HUES6 (cell line): ENCODE measurements at regions not wholly inside any gene's neighbourhood (a gene's known extent, or its start where the extent isn't known, plus 50 kb on each side); places are given as distances from the start of the nearest gene placed in this dataset.

ENCODE experiments used
- H3K27ac ChIP-seq: 2 replicates; pipeline ENCODE4 v1.7.0; 2013; ENCODE audit warnings: low read depth, mild to moderate bottlenecking, low read length, inconsistent platforms
- H3K27me3 ChIP-seq: 2 replicates; pipeline ENCODE4 v1.6.1; 2013; ENCODE audit warnings: low read length; ENCODE audit not compliant: control insufficient read depth, insufficient read depth
- H3K36me3 ChIP-seq: 2 replicates; pipeline ENCODE4 v1.6.1; 2013; ENCODE audit warnings: low read length; ENCODE audit not compliant: control insufficient read depth, insufficient read depth
- H3K4me1 ChIP-seq: 2 replicates; pipeline ENCODE4 v1.6.1; 2013; ENCODE audit warnings: low read length; ENCODE audit not compliant: control insufficient read depth, insufficient read depth
- H3K4me3 ChIP-seq: 2 replicates; pipeline ENCODE4 v1.5.1; 2013; ENCODE audit warnings: low read depth, low read length
- H3K9ac ChIP-seq: one replicate; pipeline ENCODE4 v1.6.1; 2013; ENCODE audit warnings: mild to moderate bottlenecking, low read length
- H3K9me3 ChIP-seq: 2 replicates; pipeline ENCODE4 v1.6.1; 2013; ENCODE audit warnings: low read depth, low read length; ENCODE audit not compliant: control insufficient read depth, insufficient read depth

DNA sequence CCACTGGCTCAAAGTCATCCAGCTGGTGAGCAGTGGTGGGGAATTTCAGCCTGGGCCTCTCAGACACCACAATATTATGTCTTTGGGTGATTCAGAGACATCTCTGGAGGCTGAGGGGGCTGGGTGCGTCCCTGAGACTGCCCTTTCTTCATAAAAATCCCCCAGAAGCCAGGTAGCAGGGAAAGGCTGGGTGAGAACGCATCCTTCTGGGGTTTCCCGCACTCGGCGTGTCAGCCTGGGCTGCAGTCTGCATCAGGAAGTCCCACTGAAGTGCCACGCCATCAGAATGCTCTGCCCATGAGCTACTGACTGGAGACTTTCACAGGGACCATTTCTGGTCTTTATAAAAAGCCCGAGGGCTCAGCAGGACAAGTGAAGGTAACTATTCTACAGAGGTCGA lies 148.8 kb upstream of the SLC6A11 start:
- H3K9ac ChIP-seq, result no peak overlapping the region
- no peaks in the 10 kb centered on the region for H3K36me3 ChIP-seq
- no peak overlapping the region for H3K27ac ChIP-seq
- H3K9me3 ChIP-seq, result no peaks in the 10 kb centered on the region
- H3K27me3 ChIP-seq, result 0 out of 2 replicates have a peak, but pooled peaks cover 9% of the 10 kb centered on the region
- H3K4me1 ChIP-seq, result no peaks in the 10 kb centered on the region
- no peak overlapping the region for H3K4me3 ChIP-seq

DNA sequence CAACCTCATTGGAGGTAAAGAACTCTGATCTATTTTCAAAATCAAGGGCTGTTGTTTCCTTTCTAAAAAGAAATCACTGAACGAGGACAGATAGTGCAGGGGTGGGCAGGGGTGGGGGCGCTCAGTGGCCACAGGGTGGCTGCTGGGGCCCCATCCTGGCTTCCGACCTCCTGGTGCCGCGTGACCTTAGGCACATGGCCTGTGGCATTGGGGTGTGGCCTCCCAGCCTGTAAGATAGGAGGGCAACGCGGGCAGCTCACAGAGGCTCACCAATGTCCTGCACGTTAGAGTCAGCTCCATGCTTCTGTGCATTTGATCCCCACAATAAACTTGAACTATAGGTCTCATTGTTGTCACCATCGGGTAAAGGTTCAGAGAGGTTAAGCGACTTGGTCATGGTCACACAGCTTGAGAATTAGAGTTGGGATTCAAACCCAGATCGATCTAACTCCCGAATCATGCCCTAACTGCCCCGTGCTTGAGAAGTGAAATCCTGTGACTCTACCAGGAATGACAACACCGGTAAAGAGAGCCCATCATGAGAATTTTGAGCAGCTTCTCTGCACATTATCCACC lies 148.0 kb upstream of the SLC6A11 start:
- H3K9me3 ChIP-seq, result no peaks in the 10 kb centered on the region
- no peak overlapping the region for H3K27ac ChIP-seq
- no peak overlapping the region for H3K9ac ChIP-seq
- H3K4me3 ChIP-seq, result no peak overlapping the region
- 0 out of 2 replicates have a peak, but pooled peaks cover 9% of the 10 kb centered on the region for H3K27me3 ChIP-seq
- no peaks in the 10 kb centered on the region for H3K4me1 ChIP-seq
- no peaks in the 10 kb centered on the region for H3K36me3 ChIP-seq

DNA sequence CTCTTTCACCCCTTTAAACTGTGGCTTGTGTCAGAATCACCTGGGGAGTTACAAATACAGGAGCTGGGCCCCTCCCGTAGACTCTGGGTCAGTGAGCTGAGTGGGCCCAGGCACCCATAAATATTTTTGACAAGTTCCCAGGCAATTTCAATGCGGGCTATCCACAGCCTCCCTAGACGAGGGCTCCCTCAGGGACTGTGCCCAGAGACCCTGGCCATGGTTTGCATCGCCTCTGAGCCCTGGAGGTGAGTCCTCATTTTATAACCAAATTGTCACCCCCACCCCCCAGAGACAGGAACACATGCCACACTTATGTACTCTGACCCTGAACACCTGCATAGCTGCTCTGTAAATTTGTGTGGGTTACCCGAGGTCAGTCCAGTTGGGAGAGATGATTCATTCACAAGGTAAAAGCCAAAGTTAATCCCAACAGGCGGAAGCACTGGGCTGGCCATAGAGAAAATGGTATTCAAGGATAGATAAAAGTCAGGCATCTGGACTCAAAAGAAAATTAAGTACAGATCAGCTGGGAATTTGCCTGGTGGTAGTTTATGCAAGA lies 146.5 kb upstream of the SLC6A11 start:
- H3K4me3 ChIP-seq, result no peak overlapping the region
- H3K9ac ChIP-seq, result no peak overlapping the region
- no peaks in the 10 kb centered on the region for H3K9me3 ChIP-seq
- no peak overlapping the region for H3K27ac ChIP-seq
- 0 out of 2 replicates have a peak, but pooled peaks cover 9% of the 10 kb centered on the region for H3K27me3 ChIP-seq
- no peaks in the 10 kb centered on the region; the same call in 1 of the 2 replicates for H3K4me1 ChIP-seq
- H3K36me3 ChIP-seq, result no peaks in the 10 kb centered on the region

DNA sequence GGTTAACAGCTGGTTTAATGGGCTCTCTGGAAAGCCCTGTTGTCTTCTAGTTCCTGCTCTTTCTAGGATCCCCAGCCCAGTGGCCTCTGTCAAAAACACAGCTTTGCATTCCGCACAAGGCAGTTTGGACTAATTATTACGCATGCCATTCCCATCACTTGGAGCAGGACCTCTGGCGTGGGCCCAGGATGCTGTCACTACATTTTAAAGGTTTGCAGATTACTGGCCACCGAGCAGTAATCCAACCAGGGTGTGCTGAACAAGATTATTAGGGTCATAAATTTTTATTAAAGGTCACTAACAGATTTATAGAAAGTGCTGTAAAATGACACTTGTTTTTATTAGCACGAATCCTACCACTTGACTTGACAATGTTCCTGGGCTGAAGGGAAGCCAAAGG lies 143.6 kb upstream of the SLC6A11 start:
- Histone ChIP-seq H3K27me3 (0 out of 2 replicates have a peak, but pooled peaks cover 3% of the 10 kb centered on the region), H3K4me1 (no peaks in the 10 kb centered on the region; the same call in 1 of the 2 replicates), H3K9ac (no peak overlapping the region)

DNA sequence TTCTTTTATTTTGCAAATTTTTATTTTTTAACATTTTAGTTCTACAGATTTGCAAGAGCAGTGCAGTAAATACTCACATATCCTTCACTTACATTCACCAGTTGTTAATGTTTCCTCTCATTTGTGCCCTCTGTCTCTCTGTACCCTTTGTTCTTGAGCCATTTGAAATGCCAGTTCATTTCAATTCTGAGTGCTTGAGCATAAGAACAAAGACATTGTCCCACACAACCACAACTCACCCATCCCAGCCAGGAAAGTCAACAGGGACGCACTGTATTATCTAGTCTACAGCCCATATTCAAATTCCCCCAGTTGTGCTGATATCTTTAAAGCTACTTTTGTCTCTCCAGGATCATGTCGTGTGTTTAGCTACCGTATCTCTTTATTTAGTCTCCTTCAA lies 141.4 kb upstream of the SLC6A11 start:
- Histone ChIP-seq H3K27ac (no peak overlapping the region), H3K9me3 (no peaks in the 10 kb centered on the region), H3K4me3 (no peak overlapping the region), H3K9ac (no peak overlapping the region), H3K36me3 (no peaks in the 10 kb centered on the region), H3K27me3 (no peaks in the 10 kb centered on the region), H3K4me1 (no peaks in the 10 kb centered on the region; the same call in 1 of the 2 replicates)

More for the DNA sequence above, 143.6 kb upstream of the SLC6A11 start:
- Histone ChIP-seq H3K9me3 (no peaks in the 10 kb centered on the region), H3K4me3 (no peak overlapping the region), H3K27ac (no peak overlapping the region), H3K36me3 (no peaks in the 10 kb centered on the region)

DNA sequence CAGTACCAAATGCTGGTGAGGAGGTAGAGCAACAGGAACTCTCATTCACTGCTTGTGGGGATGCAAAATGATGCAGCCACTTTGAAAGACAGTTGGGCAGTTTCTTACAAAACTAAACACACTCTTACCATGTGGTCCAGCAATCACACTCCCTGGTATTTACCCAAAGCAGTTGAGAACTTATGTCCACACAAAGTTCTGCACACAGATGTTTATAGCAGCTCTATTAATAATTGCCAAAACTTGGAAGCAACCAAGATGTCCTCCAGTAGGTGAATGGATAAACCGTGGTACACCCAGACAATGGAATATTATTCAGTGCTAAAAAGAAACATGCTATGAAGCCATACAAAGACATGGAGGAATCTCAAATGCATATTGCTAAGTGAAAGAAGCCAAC lies 139.1 kb upstream of the SLC6A11 start:
- H3K36me3 ChIP-seq, result no peaks in the 10 kb centered on the region
- no peaks in the 10 kb centered on the region for H3K9me3 ChIP-seq
- H3K9ac ChIP-seq, result no peak overlapping the region
- no peaks in the 10 kb centered on the region for H3K27me3 ChIP-seq
- no peak overlapping the region for H3K4me3 ChIP-seq
- no peaks in the 10 kb centered on the region; the same call in 1 of the 2 replicates for H3K4me1 ChIP-seq
- H3K27ac ChIP-seq, result no peak overlapping the region

DNA sequence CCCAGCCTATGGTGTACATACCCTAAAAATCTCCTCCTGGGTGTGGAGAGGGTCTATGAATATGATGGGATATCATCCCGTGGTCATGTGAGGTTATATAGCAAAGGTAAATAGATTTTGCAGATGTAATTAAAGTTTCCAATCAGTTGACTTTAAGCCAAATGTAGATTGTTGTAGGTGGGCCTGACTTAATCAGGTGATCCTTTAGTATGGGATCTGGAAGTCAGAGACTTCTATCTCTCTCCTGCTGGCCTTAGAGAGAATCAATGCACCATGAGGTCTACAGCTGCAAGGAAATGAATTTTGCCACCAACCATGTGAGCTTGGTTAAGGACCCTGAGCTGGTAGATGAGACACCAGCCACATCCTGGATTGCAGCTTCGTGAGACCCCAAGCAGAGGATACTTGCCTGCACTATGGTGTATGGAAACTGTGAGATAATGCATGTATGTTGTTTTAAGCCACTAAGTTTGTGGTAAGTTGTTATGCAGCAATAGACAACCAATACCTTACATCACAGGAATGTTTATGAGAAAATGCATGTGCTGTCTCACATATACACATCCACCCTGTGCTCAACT lies 137.1 kb upstream of the SLC6A11 start:
- no peaks in the 10 kb centered on the region for H3K36me3 ChIP-seq
- no peak overlapping the region for H3K4me3 ChIP-seq
- no peak overlapping the region for H3K9ac ChIP-seq
- H3K27ac ChIP-seq, result no peak overlapping the region
- H3K9me3 ChIP-seq, result no peaks in the 10 kb centered on the region
- no peaks in the 10 kb centered on the region; the same call in 1 of the 2 replicates for H3K4me1 ChIP-seq
- H3K27me3 ChIP-seq, result no peaks in the 10 kb centered on the region

DNA sequence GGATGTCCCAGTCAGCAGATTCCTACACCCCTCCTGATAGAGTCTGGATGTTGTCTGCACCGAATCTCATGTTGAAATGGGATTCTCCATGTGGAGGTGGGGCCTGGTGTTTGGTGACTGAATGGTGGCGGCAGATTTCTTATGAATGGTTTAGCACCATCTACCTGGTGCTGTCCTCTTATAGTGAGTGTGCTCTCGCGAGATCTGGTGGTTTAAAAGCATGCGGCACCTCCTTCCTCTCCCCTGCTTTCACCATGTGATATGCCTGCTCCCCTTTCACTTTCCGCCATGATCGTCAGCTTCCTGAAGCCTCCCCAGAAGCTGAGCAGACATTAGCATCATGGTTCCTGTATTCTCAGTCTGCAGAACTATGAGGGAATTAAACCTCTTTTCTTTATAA lies 135.2 kb upstream of the SLC6A11 start:
- no peaks in the 10 kb centered on the region; the same call in 1 of the 2 replicates for H3K27me3 ChIP-seq
- no peaks in the 10 kb centered on the region for H3K4me1 ChIP-seq
- H3K9me3 ChIP-seq, result no peaks in the 10 kb centered on the region
- no peak overlapping the region for H3K9ac ChIP-seq
- H3K4me3 ChIP-seq, result no peak overlapping the region
- H3K36me3 ChIP-seq, result no peaks in the 10 kb centered on the region
- no peak overlapping the region for H3K27ac ChIP-seq

DNA sequence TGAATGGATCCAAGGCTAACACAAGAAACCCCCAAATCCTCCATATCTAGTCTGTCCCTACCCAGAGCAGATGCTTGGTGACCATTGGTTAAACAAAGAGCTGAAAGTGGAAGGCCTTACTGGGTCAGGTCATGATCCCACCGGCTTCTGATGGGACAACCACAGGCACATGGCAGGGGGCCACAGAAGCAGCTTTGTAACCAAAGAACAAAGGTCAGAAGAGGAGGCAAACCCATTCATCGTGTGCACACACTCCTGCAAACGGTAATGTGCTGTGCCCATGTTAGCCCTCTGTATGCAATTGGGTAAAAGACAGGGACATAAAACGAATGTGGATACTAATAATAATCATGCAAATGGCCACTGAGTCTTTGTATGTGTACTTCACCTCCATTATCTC lies 133.3 kb upstream of the SLC6A11 start:
- Histone ChIP-seq H3K27ac (no peak overlapping the region), H3K4me3 (no peak overlapping the region), H3K9ac (no peak overlapping the region), H3K4me1 (no peaks in the 10 kb centered on the region), H3K9me3 (no peaks in the 10 kb centered on the region), H3K27me3 (no peaks in the 10 kb centered on the region; the same call in 1 of the 2 replicates), H3K36me3 (no peaks in the 10 kb centered on the region)

DNA sequence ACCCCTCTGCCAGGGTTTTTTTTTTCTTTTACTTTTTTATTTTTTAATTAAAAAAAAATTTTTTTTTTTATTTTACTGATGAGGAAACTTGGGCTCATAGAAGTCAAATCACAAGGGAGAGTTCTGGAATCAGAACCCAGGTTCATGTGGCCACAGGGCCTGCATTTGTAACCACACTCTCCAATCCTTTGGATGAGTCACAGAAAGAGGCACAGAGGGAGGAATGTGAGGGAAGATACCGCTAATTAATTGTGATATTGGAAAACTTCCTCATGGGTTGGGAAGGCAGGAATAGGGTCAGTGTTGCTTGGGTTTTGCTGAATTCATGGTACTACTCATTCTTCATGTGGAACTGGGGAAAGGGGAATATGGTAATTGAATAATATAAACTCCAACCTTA lies 132.9 kb upstream of the SLC6A11 start:
- Histone ChIP-seq H3K4me1 (no peaks in the 10 kb centered on the region), H3K9me3 (no peaks in the 10 kb centered on the region), H3K4me3 (no peak overlapping the region), H3K27ac (no peak overlapping the region), H3K36me3 (no peaks in the 10 kb centered on the region), H3K27me3 (no peaks in the 10 kb centered on the region; the same call in 1 of the 2 replicates), H3K9ac (no peak overlapping the region)

DNA sequence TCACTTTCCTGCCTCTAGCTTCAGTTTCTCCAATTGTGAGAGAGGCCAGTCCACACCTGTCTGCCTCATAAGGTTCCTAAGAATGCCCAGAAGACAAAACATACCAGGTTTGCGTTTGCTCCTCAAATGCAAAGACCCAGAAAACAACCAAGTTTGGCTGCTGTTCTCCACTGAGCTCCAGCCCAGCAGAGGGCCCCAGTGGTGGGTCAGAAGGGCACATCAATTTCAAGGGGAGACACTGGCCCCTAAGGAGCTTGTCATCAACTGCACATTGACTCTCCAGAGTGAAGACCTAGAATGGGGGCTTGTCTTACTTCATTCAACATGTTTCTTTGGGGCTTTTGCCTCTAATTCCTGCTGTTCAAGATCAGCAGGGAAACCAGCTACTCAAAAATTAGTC lies 127.9 kb upstream of the SLC6A11 start:
- Histone ChIP-seq H3K9ac (no peak overlapping the region), H3K9me3 (no peaks in the 10 kb centered on the region), H3K27ac (no peak overlapping the region), H3K27me3 (no peaks in the 10 kb centered on the region; the same call in 1 of the 2 replicates), H3K36me3 (no peaks in the 10 kb centered on the region), H3K4me3 (no peak overlapping the region), H3K4me1 (no peaks in the 10 kb centered on the region)
